ENCODE measurements at regions not wholly inside any gene's neighbourhood (a gene's known extent, or its start where the extent isn't known, plus 50 kb on each side); places are given as distances from the start of the nearest gene placed in this dataset.

- TF ChIP-seq CTCF (conservative IDR thresholded peaks at IDR 0.05 in 1 of 2, IDR thresholded peaks at IDR 0.05 in 1 of 2; ENCODE audit: extremely low read depth in 1 of 2, insufficient read depth in 1 of 2, low read depth in 1 of 2, low read length in 2 of 2): no peak
- TF ChIP-seq EZH2 (IDR thresholded peaks at IDR 0.05; ENCODE audit: borderline replicate concordance, low read length): no peak
Observed at GRCh38 chr4:38387819-38388218, 276.2 kb upstream of the KLF3 start.
